Smooth muscle cell (in vitro differentiated cells): ENCODE measurements at regions not wholly inside any gene's neighbourhood (a gene's known extent, or its start where the extent isn't known, plus 50 kb on each side); places are given as distances from the start of the nearest gene placed in this dataset.

Source experiments
- DNase-seq: peaks from one replicate; lab custom pipeline; 2025; ENCODE audit not compliant: unreplicated experiment; lab: John Stamatoyannopoulos, UW
- H2AFZ ChIP-seq: fragments of 200-600 bp; sonication (generic); 2 replicates; pipeline ENCODE4 v1.6.0; 2016; ENCODE audit warnings: antibody characterized with exemption, low read depth, mild to moderate bottlenecking
- H3F3A ChIP-seq: fragments of 200-600 bp; sonication (generic); 2 replicates; pipeline ENCODE4 v1.6.0; 2017; ENCODE audit warnings: antibody characterized with exemption, low read depth
- H3K27ac ChIP-seq: fragments of 200-600 bp; sonication (generic); 2 replicates; pipeline ENCODE4 v1.5.1; 2016; ENCODE audit warnings: low read depth, mild to moderate bottlenecking
- H3K27me3 ChIP-seq: fragments of 200-600 bp; sonication (generic); 2 replicates; pipeline ENCODE4 v1.6.1; 2016; ENCODE audit warnings: low read depth, mild to moderate bottlenecking
- H3K36me3 ChIP-seq: fragments of 200-600 bp; sonication (generic); 2 replicates; pipeline ENCODE4 v1.5.1; 2016; ENCODE audit warnings: low read depth
- H3K4me1 ChIP-seq: fragments of 200-600 bp; sonication (generic); 2 replicates; pipeline ENCODE4 v1.5.1; 2016; ENCODE audit warnings: low read depth
- H3K4me2 ChIP-seq: fragments of 200-600 bp; sonication (generic); 2 replicates; pipeline ENCODE4 v1.6.0; 2016; ENCODE audit warnings: mild to moderate bottlenecking
- H3K4me3 ChIP-seq: fragments of 200-600 bp; sonication (generic); 2 replicates; pipeline ENCODE4 v1.5.1; 2016; ENCODE audit warnings: mild to moderate bottlenecking
- H3K79me2 ChIP-seq: fragments of 200-600 bp; sonication (generic); 2 replicates; pipeline ENCODE4 v1.6.0; 2016; ENCODE audit warnings: low read depth, mild to moderate bottlenecking
- H3K9ac ChIP-seq: fragments of 200-600 bp; sonication (generic); 2 replicates; pipeline ENCODE4 v1.6.0; 2016; ENCODE audit warnings: low read depth
- H3K9me3 ChIP-seq: fragments of 200-600 bp; sonication (generic); replicated peaks from 2 replicates; pipeline ENCODE4 v1.5.1; 2016; ENCODE audit warnings: low read depth
- H4K20me1 ChIP-seq: fragments of 200-600 bp; sonication (generic); 2 replicates; pipeline ENCODE4 v1.6.0; 2016; ENCODE audit warnings: low read depth
- CTCF ChIP-seq: fragments of 200-600 bp; sonication (generic); IDR thresholded peaks from 2 replicates; pipeline ENCODE4 v1.5.1; 2017; ENCODE audit warnings: borderline replicate concordance, mild to moderate bottlenecking, antibody characterized with exemption; ENCODE audit not compliant: insufficient read depth, poor library complexity, severe bottlenecking
- WGBS: methylation state at CpG from one replicate; pipeline ENCODE4 v1.1.7; 2016; ENCODE audit warnings: low lambda C conversion rate; 5-methylcytosine and 5-hydroxymethylcytosine counted together

GRCh38 chr11:92104349-92104748 lies 120.3 kb upstream of the FAT3 start:
- no peak overlapping the region for H2AFZ ChIP-seq
- 73% methylated on average over 1 of the region's 1 CpG for WGBS
- H3K79me2 ChIP-seq, result no peaks in the 10 kb centered on the region
- peaks cover 6% of the 10 kb centered on the region for H3K4me1 ChIP-seq
- no peak overlapping the region for H3K9ac ChIP-seq
- TF ChIP-seq CTCF, result no peak
- H3K4me3 ChIP-seq, result no peak overlapping the region
- no peak for DNase-seq
- no peaks in the 10 kb centered on the region for H3K27me3 ChIP-seq
- H3K9me3 ChIP-seq, result no peaks in the 10 kb centered on the region
- no peaks in the 10 kb centered on the region for H4K20me1 ChIP-seq
- H3K36me3 ChIP-seq, result no peaks in the 10 kb centered on the region
- H3K27ac ChIP-seq, result no peak overlapping the region
- H3K4me2 ChIP-seq, result no peak overlapping the region
- no peaks in the 10 kb centered on the region for H3F3A ChIP-seq

GRCh38 chr11:92101920-92102319 lies 122.7 kb upstream of the FAT3 start:
- no peak for TF ChIP-seq CTCF
- Histone ChIP-seq H2AFZ (no peak overlapping the region), H3K4me1 (peaks cover 6% of the 10 kb centered on the region), H4K20me1 (no peaks in the 10 kb centered on the region), H3K79me2 (no peaks in the 10 kb centered on the region), H3K4me2 (peak overlapping the region; percentile 19), H3K9me3 (no peaks in the 10 kb centered on the region), H3K27me3 (no peaks in the 10 kb centered on the region), H3K36me3 (no peaks in the 10 kb centered on the region), H3K9ac (no peak overlapping the region), H3K27ac (no peak overlapping the region), H3K4me3 (no peak overlapping the region), H3F3A (no peaks in the 10 kb centered on the region)
- no peak for DNase-seq
- 15% methylated on average over 1 of the region's 1 CpG for WGBS

- Histone ChIP-seq H3K79me2 (no peaks in the 10 kb centered on the region), H3F3A (no peaks in the 10 kb centered on the region), H3K4me2 (no peak overlapping the region), H3K9me3 (no peaks in the 10 kb centered on the region), H3K4me1 (peaks cover 6% of the 10 kb centered on the region), H3K27ac (no peak overlapping the region), H3K9ac (no peak overlapping the region), H4K20me1 (no peaks in the 10 kb centered on the region), H2AFZ (no peak overlapping the region), H3K4me3 (no peak overlapping the region), H3K36me3 (no peaks in the 10 kb centered on the region), H3K27me3 (no peaks in the 10 kb centered on the region)
- TF ChIP-seq CTCF, result no peak
- DNase-seq, result no peak
- 81% methylated on average over 1 of the region's 1 CpG for WGBS
Observed at GRCh38 chr11:92099183-92099582, 125.4 kb upstream of the FAT3 start.

GRCh38 chr11:92098172-92098571 lies 126.4 kb upstream of the FAT3 start:
- no peak for TF ChIP-seq CTCF
- Histone ChIP-seq H3K36me3 (no peaks in the 10 kb centered on the region), H3F3A (no peaks in the 10 kb centered on the region), H3K27ac (no peak overlapping the region), H3K9ac (no peak overlapping the region), H4K20me1 (no peaks in the 10 kb centered on the region), H3K27me3 (no peaks in the 10 kb centered on the region), H3K4me1 (peaks cover 6% of the 10 kb centered on the region), H3K4me2 (no peak overlapping the region), H3K4me3 (no peak overlapping the region), H3K9me3 (no peaks in the 10 kb centered on the region), H2AFZ (no peak overlapping the region), H3K79me2 (no peaks in the 10 kb centered on the region)
- no peak for DNase-seq
- WGBS, result 86% methylated on average over 2 of the region's 2 CpGs
